Karpas-422 (cell line): ENCODE measurements at regions not wholly inside any gene's neighbourhood (a gene's known extent, or its start where the extent isn't known, plus 50 kb on each side); places are given as distances from the start of the nearest gene placed in this dataset.

Experiments used
- DNase-seq: peaks from one replicate; pipeline ENCODE4 v3.0.0-alpha.2; 2015
- H2AFZ ChIP-seq: fragments of 200-600 bp; sonication (generic); 2 replicates; pipeline ENCODE4 v1.6.1; 2014; ENCODE audit warnings: antibody characterized with exemption, low read length, mixed read lengths
- H3K27ac ChIP-seq: fragments of 200-600 bp; sonication (generic); 2 replicates; pipeline ENCODE4 v1.5.1; 2014; ENCODE audit warnings: mild to moderate bottlenecking, low read length, moderate library complexity
- H3K27me3 ChIP-seq: fragments of 200-600 bp; sonication (generic); 2 replicates; pipeline ENCODE4 v1.6.1; 2014; ENCODE audit warnings: low read length, mixed read lengths
- H3K36me3 ChIP-seq: fragments of 200-600 bp; sonication (generic); 2 replicates; pipeline ENCODE4 v1.6.1; 2014; ENCODE audit warnings: low read length, mixed read lengths; ENCODE audit not compliant: insufficient read depth
- H3K4me1 ChIP-seq: fragments of 200-600 bp; sonication (generic); 2 replicates; pipeline ENCODE4 v1.6.1; 2014; ENCODE audit warnings: mild to moderate bottlenecking, low read length, mixed read lengths
- H3K4me2 ChIP-seq: fragments of 200-600 bp; sonication (generic); 2 replicates; pipeline ENCODE4 v1.6.1; 2014; ENCODE audit warnings: low read length, low read depth, mild to moderate bottlenecking; ENCODE audit not compliant: poor library complexity, severe bottlenecking
- H3K4me3 ChIP-seq: fragments of 200-600 bp; sonication (generic); 2 replicates; pipeline ENCODE4 v1.5.1; 2014; ENCODE audit warnings: mild to moderate bottlenecking, antibody characterized with exemption, low read length, mixed read lengths
- H3K79me2 ChIP-seq: fragments of 200-600 bp; sonication (generic); 2 replicates; pipeline ENCODE4 v1.6.1; 2014; ENCODE audit warnings: mild to moderate bottlenecking, low read length, mixed read lengths
- H3K9ac ChIP-seq: fragments of 200-600 bp; sonication (generic); 2 replicates; pipeline ENCODE4 v1.6.0; 2014; ENCODE audit warnings: low read length
- H3K9me2 ChIP-seq: fragments of 200-600 bp; sonication (generic), shearing (Covaris generic); replicated peaks from 2 replicates; pipeline ENCODE4 v1.6.0; 2014; ENCODE audit warnings: mild to moderate bottlenecking, low read length, moderate library complexity; ENCODE audit not compliant: insufficient read depth
- H3K9me3 ChIP-seq: fragments of 300-700, 200-600 bp; sonication (generic); 2 replicates; pipeline ENCODE4 v1.6.1; 2014; ENCODE audit warnings: low read length, mixed read lengths
- H4K20me1 ChIP-seq: fragments of 200-600 bp; sonication (generic); 2 replicates; pipeline ENCODE4 v1.6.1; 2014; ENCODE audit warnings: mild to moderate bottlenecking, antibody characterized with exemption, low read length, low read depth; ENCODE audit not compliant: insufficient read depth

GRCh38 chr14:35993684-35993960 is 167.5 kb downstream of the BRMS1L start:
- Histone ChIP-seq H3K9me3 (no peaks in the 10 kb centered on the region), H3K27ac (peak overlapping the region; percentile 99), H3K27me3 (no peaks in the 10 kb centered on the region), H3K36me3 (no peaks in the 10 kb centered on the region), H2AFZ (no peak overlapping the region; the same call in 1 of the 2 replicates), H3K9ac (peak overlapping the region; percentile 70), H3K79me2 (no peaks in the 10 kb centered on the region), H3K9me2 (no peaks in the 10 kb centered on the region), H3K4me1 (peaks cover 92% of the 10 kb centered on the region), H4K20me1 (no peaks in the 10 kb centered on the region), H3K4me2 (peak overlapping the region; percentile 54), H3K4me3 (peak overlapping the region; percentile 24)
- peak; percentile 72 for DNase-seq

- H3K9me2 ChIP-seq: no peaks in the 10 kb centered on the region
- no peaks in the 10 kb centered on the region for H3K27me3 ChIP-seq
- peak overlapping the region; percentile 54 for H3K4me2 ChIP-seq
- peaks cover 92% of the 10 kb centered on the region for H3K4me1 ChIP-seq
- H3K9me3 ChIP-seq: no peaks in the 10 kb centered on the region
- DNase-seq: peak; percentile 80
- peak overlapping the region; percentile 78 for H2AFZ ChIP-seq
- H3K4me3 ChIP-seq: peak overlapping the region; percentile 24
- H3K36me3 ChIP-seq: no peaks in the 10 kb centered on the region
- no peaks in the 10 kb centered on the region for H4K20me1 ChIP-seq
- peak overlapping the region; percentile 99 for H3K27ac ChIP-seq
- H3K9ac ChIP-seq: peak overlapping the region; percentile 70
- H3K79me2 ChIP-seq: no peaks in the 10 kb centered on the region
Observed at GRCh38 chr14:35992816-35993683, 166.9 kb downstream of the BRMS1L start.

- Histone ChIP-seq H3K4me3 (no peak overlapping the region), H3K9ac (peak overlapping the region; percentile 21), H4K20me1 (no peaks in the 10 kb centered on the region), H3K9me2 (no peaks in the 10 kb centered on the region), H3K9me3 (no peaks in the 10 kb centered on the region), H3K4me2 (no peak overlapping the region), H3K4me1 (peaks cover 92% of the 10 kb centered on the region), H3K27ac (peak overlapping the region; percentile 99), H3K36me3 (no peaks in the 10 kb centered on the region), H3K79me2 (no peaks in the 10 kb centered on the region), H2AFZ (peak overlapping the region; percentile 55), H3K27me3 (no peaks in the 10 kb centered on the region)
- peak; percentile 55 for DNase-seq
Observed at GRCh38 chr14:35991356-35991755, 165.2 kb downstream of the BRMS1L start.

- no peaks in the 10 kb centered on the region for H3K27me3 ChIP-seq
- H3K27ac ChIP-seq: peak overlapping the region; percentile 99
- no peaks in the 10 kb centered on the region for H3K9me3 ChIP-seq
- no peak overlapping the region for H3K4me3 ChIP-seq
- H4K20me1 ChIP-seq: no peaks in the 10 kb centered on the region
- DNase-seq: no peak
- 0 out of 2 replicates have a peak overlapping the region, but pooled peaks have one; percentile 1 for H3K9ac ChIP-seq
- no peak overlapping the region for H3K4me2 ChIP-seq
- H3K36me3 ChIP-seq: no peaks in the 10 kb centered on the region
- no peaks in the 10 kb centered on the region for H3K9me2 ChIP-seq
- no peak overlapping the region for H2AFZ ChIP-seq
- no peaks in the 10 kb centered on the region for H3K79me2 ChIP-seq
- peaks cover 94% of the 10 kb centered on the region for H3K4me1 ChIP-seq
Observed at GRCh38 chr14:35989736-35990135, 163.6 kb downstream of the BRMS1L start.

GRCh38 chr14:35988972-35989690 is 163.0 kb downstream of the BRMS1L start:
- Histone ChIP-seq H3K27me3 (no peaks in the 10 kb centered on the region), H3K4me2 (no peak overlapping the region), H3K27ac (peak overlapping the region; percentile 99), H2AFZ (no peak overlapping the region), H4K20me1 (no peaks in the 10 kb centered on the region), H3K9me2 (no peaks in the 10 kb centered on the region), H3K79me2 (no peaks in the 10 kb centered on the region), H3K4me1 (peaks cover 94% of the 10 kb centered on the region), H3K9me3 (no peaks in the 10 kb centered on the region), H3K4me3 (no peak overlapping the region), H3K36me3 (no peaks in the 10 kb centered on the region), H3K9ac (0 out of 2 replicates have a peak overlapping the region, but pooled peaks have one; percentile 1)
- DNase-seq: peak; percentile 70

GRCh38 chr14:35988550-35988949 is 162.4 kb downstream of the BRMS1L start:
- Histone ChIP-seq H3K4me3 (no peak overlapping the region), H3K9me2 (no peaks in the 10 kb centered on the region), H3K4me1 (peaks cover 91% of the 10 kb centered on the region), H3K4me2 (peak overlapping the region; percentile 78), H3K27me3 (no peaks in the 10 kb centered on the region), H3K9me3 (no peaks in the 10 kb centered on the region), H3K27ac (peak overlapping the region; percentile 99), H3K79me2 (no peaks in the 10 kb centered on the region), H3K9ac (peak overlapping the region; percentile 77), H3K36me3 (no peaks in the 10 kb centered on the region), H2AFZ (0 out of 2 replicates have a peak overlapping the region, but pooled peaks have one; percentile 6), H4K20me1 (no peaks in the 10 kb centered on the region)
- peak; percentile 62 for DNase-seq

- Histone ChIP-seq H3K27me3 (no peaks in the 10 kb centered on the region), H2AFZ (0 out of 2 replicates have a peak overlapping the region, but pooled peaks have one; percentile 7), H3K9me2 (no peaks in the 10 kb centered on the region), H3K36me3 (no peaks in the 10 kb centered on the region), H3K4me3 (0 out of 2 replicates have a peak overlapping the region, but pooled peaks have one; percentile 49), H3K27ac (peak overlapping the region; percentile 99), H3K4me2 (peak overlapping the region; percentile 78), H3K9me3 (no peaks in the 10 kb centered on the region), H3K9ac (peak overlapping the region; percentile 77), H4K20me1 (no peaks in the 10 kb centered on the region), H3K79me2 (no peaks in the 10 kb centered on the region), H3K4me1 (peaks cover 86% of the 10 kb centered on the region)
- peak; percentile 76 for DNase-seq
Observed at GRCh38 chr14:35987731-35988130, 161.6 kb downstream of the BRMS1L start.

GRCh38 chr14:35986219-35986573 is 160.1 kb downstream of the BRMS1L start:
- Histone ChIP-seq H3K4me3 (peak overlapping the region; percentile 49), H3K27ac (peak overlapping the region; percentile 99), H3K4me1 (peaks cover 72% of the 10 kb centered on the region), H3K9me3 (no peaks in the 10 kb centered on the region), H3K79me2 (no peaks in the 10 kb centered on the region), H3K27me3 (no peaks in the 10 kb centered on the region), H3K4me2 (peak overlapping the region; percentile 78), H4K20me1 (no peaks in the 10 kb centered on the region), H3K36me3 (no peaks in the 10 kb centered on the region), H3K9me2 (no peaks in the 10 kb centered on the region), H3K9ac (peak overlapping the region; percentile 77), H2AFZ (no peak overlapping the region)
- peak; percentile 97 for DNase-seq
